ENCODE measurements at regions not wholly inside any gene's neighbourhood (a gene's known extent, or its start where the extent isn't known, plus 50 kb on each side); places are given as distances from the start of the nearest gene placed in this dataset.

DNA sequence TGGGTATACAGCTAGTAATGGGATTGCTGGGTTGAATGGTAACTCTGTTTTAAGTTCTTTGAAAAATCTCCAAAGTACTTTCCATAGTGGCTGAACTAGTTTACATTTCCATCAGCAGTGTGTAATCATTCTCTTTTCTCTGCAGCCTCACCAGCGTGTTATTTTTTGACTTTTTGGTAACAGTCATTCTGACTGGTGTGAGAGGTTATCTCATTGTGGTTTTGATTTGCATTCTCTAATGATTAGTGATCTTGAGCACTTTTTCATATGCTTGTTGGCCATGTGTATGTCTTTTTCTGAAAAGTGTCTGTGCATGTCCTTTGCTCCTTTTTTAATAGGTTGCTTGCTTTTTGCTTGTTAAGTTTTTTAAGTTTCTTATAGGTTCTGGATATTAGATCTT, 194.2 kb upstream of the PHACTR1 start:
- Histone ChIP-seq H4K20me1 (ENCODE audit: control insufficient read depth, extremely low read depth, insufficient read depth, low read length) (no peaks in the 10 kb centered on the region), H3K36me3 (ENCODE audit: control insufficient read depth, insufficient read depth, low read length) (no peaks in the 10 kb centered on the region), H3K79me2 (ENCODE audit: control insufficient read depth, insufficient read depth, low read length) (no peaks in the 10 kb centered on the region), H3K9me3 (ENCODE audit: control insufficient read depth, insufficient read depth, low read depth, low read length) (no peaks in the 10 kb centered on the region), H2AFZ (ENCODE audit: low read length) (no peak overlapping the region), H3K27ac (ENCODE audit: insufficient read depth, low read length) (no peak overlapping the region), H3K9ac (ENCODE audit: insufficient read depth, low read length) (no peak overlapping the region), H3K4me3 (replicated peaks in 1 of 4; ENCODE audit: control extremely low read depth in 1 of 4, insufficient read depth in 1 of 4, low read depth in 3 of 4, low read length in 4 of 4) (no peak overlapping the region), H3K27me3 (ENCODE audit: control insufficient read depth, insufficient read depth, low read length) (no peaks in the 10 kb centered on the region), H3K4me1 (ENCODE audit: control insufficient read depth, extremely low read depth, insufficient read depth, low read length) (no peaks in the 10 kb centered on the region), H3K4me2 (ENCODE audit: extremely low read depth, insufficient read depth, low read length) (no peak overlapping the region)
- TF ChIP-seq, protein P1, sequence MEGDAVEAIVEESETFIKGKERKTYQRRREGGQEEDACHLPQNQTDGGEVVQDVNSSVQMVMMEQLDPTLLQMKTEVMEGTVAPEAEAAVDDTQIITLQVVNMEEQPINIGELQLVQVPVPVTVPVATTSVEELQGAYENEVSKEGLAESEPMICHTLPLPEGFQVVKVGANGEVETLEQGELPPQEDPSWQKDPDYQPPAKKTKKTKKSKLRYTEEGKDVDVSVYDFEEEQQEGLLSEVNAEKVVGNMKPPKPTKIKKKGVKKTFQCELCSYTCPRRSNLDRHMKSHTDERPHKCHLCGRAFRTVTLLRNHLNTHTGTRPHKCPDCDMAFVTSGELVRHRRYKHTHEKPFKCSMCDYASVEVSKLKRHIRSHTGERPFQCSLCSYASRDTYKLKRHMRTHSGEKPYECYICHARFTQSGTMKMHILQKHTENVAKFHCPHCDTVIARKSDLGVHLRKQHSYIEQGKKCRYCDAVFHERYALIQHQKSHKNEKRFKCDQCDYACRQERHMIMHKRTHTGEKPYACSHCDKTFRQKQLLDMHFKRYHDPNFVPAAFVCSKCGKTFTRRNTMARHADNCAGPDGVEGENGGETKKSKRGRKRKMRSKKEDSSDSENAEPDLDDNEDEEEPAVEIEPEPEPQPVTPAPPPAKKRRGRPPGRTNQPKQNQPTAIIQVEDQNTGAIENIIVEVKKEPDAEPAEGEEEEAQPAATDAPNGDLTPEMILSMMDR (conservative IDR thresholded peaks at IDR 0.05 in 1 of 2, IDR thresholded peaks at IDR 0.05 in 1 of 2; ENCODE audit: low read depth in 1 of 2, low read length in 2 of 2), result no peak
- no peak for TF ChIP-seq EZH2 (IDR thresholded peaks at IDR 0.05; ENCODE audit: low read length, missing control alignments)
- DNase-seq (ENCODE audit: low read depth in 2 of 2), result peak in 1 of 2 donors; percentile 83

DNA sequence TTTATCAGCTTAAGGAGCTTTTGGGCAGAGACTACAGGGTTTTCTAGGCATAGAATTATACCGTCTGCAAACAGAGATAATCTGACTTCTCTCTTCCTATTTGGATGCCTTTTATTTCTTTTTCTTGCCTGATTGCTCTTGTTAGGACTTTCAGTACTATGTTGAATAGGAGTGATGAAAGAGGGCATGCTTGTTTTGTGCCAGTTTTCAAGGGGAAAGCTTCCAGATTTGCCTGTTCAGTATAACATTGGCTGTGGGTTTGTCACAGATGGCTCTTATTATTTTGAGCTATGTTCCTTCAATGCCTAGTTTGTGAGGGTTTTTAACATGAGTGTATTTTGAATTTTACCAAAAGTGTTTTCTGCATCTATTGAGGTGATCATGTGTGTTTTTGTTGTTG, 192.8 kb upstream of the PHACTR1 start:
- Histone ChIP-seq H3K27me3 (ENCODE audit: control insufficient read depth, insufficient read depth, low read length) (no peaks in the 10 kb centered on the region), H2AFZ (ENCODE audit: low read length) (no peak overlapping the region), H3K27ac (ENCODE audit: insufficient read depth, low read length) (no peak overlapping the region), H3K79me2 (ENCODE audit: control insufficient read depth, insufficient read depth, low read length) (no peaks in the 10 kb centered on the region), H3K4me1 (ENCODE audit: control insufficient read depth, extremely low read depth, insufficient read depth, low read length) (no peaks in the 10 kb centered on the region), H3K36me3 (ENCODE audit: control insufficient read depth, insufficient read depth, low read length) (no peaks in the 10 kb centered on the region), H4K20me1 (ENCODE audit: control insufficient read depth, extremely low read depth, insufficient read depth, low read length) (no peaks in the 10 kb centered on the region), H3K4me2 (ENCODE audit: extremely low read depth, insufficient read depth, low read length) (no peak overlapping the region), H3K9ac (ENCODE audit: insufficient read depth, low read length) (no peak overlapping the region), H3K4me3 (replicated peaks in 1 of 4; ENCODE audit: control extremely low read depth in 1 of 4, insufficient read depth in 1 of 4, low read depth in 3 of 4, low read length in 4 of 4) (no peak overlapping the region), H3K9me3 (ENCODE audit: control insufficient read depth, insufficient read depth, low read depth, low read length) (no peaks in the 10 kb centered on the region)
- no peak for TF ChIP-seq EZH2 (IDR thresholded peaks at IDR 0.05; ENCODE audit: low read length, missing control alignments)
- TF ChIP-seq, protein P1 (conservative IDR thresholded peaks at IDR 0.05 in 1 of 2, IDR thresholded peaks at IDR 0.05 in 1 of 2; ENCODE audit: low read depth in 1 of 2, low read length in 2 of 2), result no peak
- no peak for DNase-seq (ENCODE audit: low read depth in 2 of 2)

DNA sequence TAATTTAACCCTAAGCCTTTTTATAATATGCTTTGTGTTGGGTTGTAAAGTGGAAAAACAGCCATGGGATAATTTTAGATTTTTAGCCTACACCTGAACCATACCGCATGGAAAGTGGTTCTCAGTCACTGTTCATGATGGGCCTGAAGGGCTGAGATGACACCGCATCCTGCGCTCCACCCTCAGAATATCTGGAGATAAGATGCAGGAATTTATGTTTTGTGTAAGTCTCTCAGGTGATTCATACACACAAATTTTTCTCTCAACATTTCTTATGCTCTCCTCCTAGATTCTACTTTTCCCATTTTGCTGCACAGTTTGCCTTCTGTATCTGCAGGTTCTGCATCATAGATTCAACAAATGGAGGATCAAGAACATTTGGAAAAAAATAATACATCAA, 191.3 kb upstream of the PHACTR1 start:
- TF ChIP-seq, protein P1 (conservative IDR thresholded peaks at IDR 0.05 in 1 of 2, IDR thresholded peaks at IDR 0.05 in 1 of 2; ENCODE audit: low read depth in 1 of 2, low read length in 2 of 2), result no peak
- TF ChIP-seq EZH2 (IDR thresholded peaks at IDR 0.05; ENCODE audit: low read length, missing control alignments), result no peak
- Histone ChIP-seq H4K20me1 (ENCODE audit: control insufficient read depth, extremely low read depth, insufficient read depth, low read length) (no peaks in the 10 kb centered on the region), H3K9me3 (ENCODE audit: control insufficient read depth, insufficient read depth, low read depth, low read length) (no peaks in the 10 kb centered on the region), H3K27ac (ENCODE audit: insufficient read depth, low read length) (no peak overlapping the region), H3K4me2 (ENCODE audit: extremely low read depth, insufficient read depth, low read length) (no peak overlapping the region), H3K4me3 (replicated peaks in 1 of 4; ENCODE audit: control extremely low read depth in 1 of 4, insufficient read depth in 1 of 4, low read depth in 3 of 4, low read length in 4 of 4) (no peak overlapping the region), H2AFZ (ENCODE audit: low read length) (no peak overlapping the region), H3K9ac (ENCODE audit: insufficient read depth, low read length) (no peak overlapping the region), H3K36me3 (ENCODE audit: control insufficient read depth, insufficient read depth, low read length) (no peaks in the 10 kb centered on the region), H3K27me3 (ENCODE audit: control insufficient read depth, insufficient read depth, low read length) (no peaks in the 10 kb centered on the region), H3K79me2 (ENCODE audit: control insufficient read depth, insufficient read depth, low read length) (no peaks in the 10 kb centered on the region), H3K4me1 (ENCODE audit: control insufficient read depth, extremely low read depth, insufficient read depth, low read length) (no peaks in the 10 kb centered on the region)
- no peak for DNase-seq (ENCODE audit: low read depth in 2 of 2)

Measured in fibroblast of lung (primary cell).